Fibroblast of lung (primary cell): ENCODE measurements at regions not wholly inside any gene's neighbourhood (a gene's known extent, or its start where the extent isn't known, plus 50 kb on each side); places are given as distances from the start of the nearest gene placed in this dataset.

Experiments used
- EZH2 ChIP-seq: IDR thresholded peaks from 2 replicates; pipeline ENCODE4 v1.5.1; 2012; ENCODE audit warnings: low read length, control low read depth, mild to moderate bottlenecking; ENCODE audit errors: missing control alignments
- TF ChIP-seq, protein P1 (sequence below), 2 donors: IDR thresholded peaks in 1 of 2; conservative IDR thresholded peaks in 1 of 2; 1 replicate in 1 of 2; 2 replicates in 1 of 2; pipeline ENCODE4 v1.5.1; 2011 to 2012; ENCODE audit warnings: low read length in 2 of 2, control low read depth in 1 of 2, inconsistent platforms in 1 of 2, low read depth in 1 of 2, mild to moderate bottlenecking in 1 of 2

DNA sequence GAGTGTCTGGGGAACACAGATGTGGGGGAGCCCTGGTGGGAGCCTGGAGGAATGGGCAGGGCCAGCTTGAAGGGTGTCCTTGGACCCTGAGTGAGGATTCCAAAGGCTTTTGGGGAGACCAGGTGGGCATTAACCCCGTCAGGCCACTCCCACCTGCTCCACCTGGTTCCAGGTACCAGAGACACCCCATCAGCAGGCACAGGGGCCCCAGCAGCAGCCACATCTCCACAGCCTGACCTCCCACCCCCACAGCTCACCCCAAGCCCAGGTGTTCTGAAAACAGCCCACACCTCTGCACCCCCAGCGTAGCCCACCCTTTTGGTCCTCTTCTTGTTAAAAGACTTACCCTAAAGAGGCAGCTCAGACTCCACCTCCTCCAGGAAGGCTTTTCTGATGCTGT, 102.1 kb upstream of the PRR20G start:
- TF ChIP-seq, protein P1, sequence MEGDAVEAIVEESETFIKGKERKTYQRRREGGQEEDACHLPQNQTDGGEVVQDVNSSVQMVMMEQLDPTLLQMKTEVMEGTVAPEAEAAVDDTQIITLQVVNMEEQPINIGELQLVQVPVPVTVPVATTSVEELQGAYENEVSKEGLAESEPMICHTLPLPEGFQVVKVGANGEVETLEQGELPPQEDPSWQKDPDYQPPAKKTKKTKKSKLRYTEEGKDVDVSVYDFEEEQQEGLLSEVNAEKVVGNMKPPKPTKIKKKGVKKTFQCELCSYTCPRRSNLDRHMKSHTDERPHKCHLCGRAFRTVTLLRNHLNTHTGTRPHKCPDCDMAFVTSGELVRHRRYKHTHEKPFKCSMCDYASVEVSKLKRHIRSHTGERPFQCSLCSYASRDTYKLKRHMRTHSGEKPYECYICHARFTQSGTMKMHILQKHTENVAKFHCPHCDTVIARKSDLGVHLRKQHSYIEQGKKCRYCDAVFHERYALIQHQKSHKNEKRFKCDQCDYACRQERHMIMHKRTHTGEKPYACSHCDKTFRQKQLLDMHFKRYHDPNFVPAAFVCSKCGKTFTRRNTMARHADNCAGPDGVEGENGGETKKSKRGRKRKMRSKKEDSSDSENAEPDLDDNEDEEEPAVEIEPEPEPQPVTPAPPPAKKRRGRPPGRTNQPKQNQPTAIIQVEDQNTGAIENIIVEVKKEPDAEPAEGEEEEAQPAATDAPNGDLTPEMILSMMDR (conservative IDR thresholded peaks at IDR 0.05 in 1 of 2, IDR thresholded peaks at IDR 0.05 in 1 of 2; ENCODE audit: low read depth in 1 of 2, low read length in 2 of 2): no peak
- TF ChIP-seq EZH2: no peak
